KOPT-K1 (cell line): ENCODE measurements at regions not wholly inside any gene's neighbourhood (a gene's known extent, or its start where the extent isn't known, plus 50 kb on each side); places are given as distances from the start of the nearest gene placed in this dataset.

Source experiments
- H3K27ac ChIP-seq: fragments of 200-600 bp; sonication (generic); 2 replicates; pipeline ENCODE4 v1.5.1; 2016; ENCODE audit warnings: antibody characterized with exemption, mild to moderate bottlenecking, low read depth, low read length; ENCODE audit not compliant: poor library complexity, severe bottlenecking
- H3K36me3 ChIP-seq: fragments of 200-600 bp; sonication (generic); 2 replicates; pipeline ENCODE4 v1.5.1; 2017; ENCODE audit warnings: antibody characterized with exemption, mild to moderate bottlenecking, low read length, moderate library complexity; ENCODE audit not compliant: insufficient read depth
- H3K9me3 ChIP-seq: fragments of 200-600 bp; sonication (generic); 2 replicates; pipeline ENCODE4 v1.5.1; 2017; ENCODE audit warnings: antibody characterized with exemption, low read length, mild to moderate bottlenecking; ENCODE audit not compliant: insufficient read depth, poor library complexity, severe bottlenecking

- Histone ChIP-seq H3K9me3 (no peaks in the 10 kb centered on the region), H3K27ac (no peak overlapping the region), H3K36me3 (no peaks in the 10 kb centered on the region)
Measured at GRCh38 chr22:49437956-49438355, 389.7 kb downstream of the BRD1 start.

GRCh38 chr22:49437356-49437755 lies 390.3 kb downstream of the BRD1 start:
- no peak overlapping the region for H3K27ac ChIP-seq
- H3K36me3 ChIP-seq = no peaks in the 10 kb centered on the region
- no peaks in the 10 kb centered on the region for H3K9me3 ChIP-seq

- H3K27ac ChIP-seq = no peak overlapping the region
- H3K9me3 ChIP-seq = no peaks in the 10 kb centered on the region
- no peaks in the 10 kb centered on the region for H3K36me3 ChIP-seq
Measured at GRCh38 chr22:49436056-49436455, 391.6 kb downstream of the BRD1 start.

GRCh38 chr22:49435596-49435995 lies 392.1 kb downstream of the BRD1 start:
- Histone ChIP-seq H3K27ac (no peak overlapping the region), H3K36me3 (no peaks in the 10 kb centered on the region), H3K9me3 (no peaks in the 10 kb centered on the region)

GRCh38 chr22:49433717-49434611 lies 393.7 kb downstream of the BRD1 start:
- Histone ChIP-seq H3K9me3 (no peaks in the 10 kb centered on the region), H3K27ac (no peak overlapping the region), H3K36me3 (no peaks in the 10 kb centered on the region)

- Histone ChIP-seq H3K27ac (no peak overlapping the region), H3K9me3 (no peaks in the 10 kb centered on the region), H3K36me3 (no peaks in the 10 kb centered on the region)
Measured at GRCh38 chr22:49432897-49433443, 394.7 kb downstream of the BRD1 start.

- Histone ChIP-seq H3K9me3 (no peaks in the 10 kb centered on the region), H3K36me3 (no peaks in the 10 kb centered on the region), H3K27ac (no peak overlapping the region)
Measured at GRCh38 chr22:49432211-49432896, 395.3 kb downstream of the BRD1 start.

GRCh38 chr22:49431551-49431950 lies 396.1 kb downstream of the BRD1 start:
- Histone ChIP-seq H3K27ac (no peak overlapping the region), H3K9me3 (no peaks in the 10 kb centered on the region)

GRCh38 chr22:49429066-49429465 lies 398.6 kb downstream of the BRD1 start:
- no peak overlapping the region for H3K27ac ChIP-seq
- no peaks in the 10 kb centered on the region for H3K9me3 ChIP-seq
- H3K36me3 ChIP-seq = no peaks in the 10 kb centered on the region

More at GRCh38 chr22:49431551-49431950, 396.1 kb downstream of the BRD1 start:
- no peaks in the 10 kb centered on the region for H3K36me3 ChIP-seq

GRCh38 chr22:49427941-49428340 lies 399.7 kb downstream of the BRD1 start:
- Histone ChIP-seq H3K27ac (no peak overlapping the region), H3K9me3 (no peaks in the 10 kb centered on the region), H3K36me3 (no peaks in the 10 kb centered on the region)

- no peaks in the 10 kb centered on the region for H3K36me3 ChIP-seq
- no peaks in the 10 kb centered on the region for H3K9me3 ChIP-seq
- H3K27ac ChIP-seq = no peak overlapping the region
Measured at GRCh38 chr22:49427341-49427740, 400.3 kb downstream of the BRD1 start.

- H3K36me3 ChIP-seq = no peaks in the 10 kb centered on the region
- H3K9me3 ChIP-seq = no peaks in the 10 kb centered on the region
- H3K27ac ChIP-seq = no peak overlapping the region
Measured at GRCh38 chr22:49426618-49427266, 400.9 kb downstream of the BRD1 start.

GRCh38 chr22:49426098-49426497 lies 401.6 kb downstream of the BRD1 start:
- H3K9me3 ChIP-seq = no peaks in the 10 kb centered on the region
- H3K36me3 ChIP-seq = no peaks in the 10 kb centered on the region
- no peak overlapping the region for H3K27ac ChIP-seq

GRCh38 chr22:49425356-49425755 lies 402.3 kb downstream of the BRD1 start:
- no peak overlapping the region for H3K27ac ChIP-seq
- H3K36me3 ChIP-seq = no peaks in the 10 kb centered on the region
- no peaks in the 10 kb centered on the region for H3K9me3 ChIP-seq

- Histone ChIP-seq H3K36me3 (no peaks in the 10 kb centered on the region), H3K27ac (no peak overlapping the region), H3K9me3 (no peaks in the 10 kb centered on the region)
Measured at GRCh38 chr22:49424893-49425270, 402.8 kb downstream of the BRD1 start.
